Loucy (cell line): ENCODE measurements at regions not wholly inside any gene's neighbourhood (a gene's known extent, or its start where the extent isn't known, plus 50 kb on each side); places are given as distances from the start of the nearest gene placed in this dataset.
A peak's percentile ranks its signal among the peaks of the same experiment; 100 is the strongest.

Experiments used
- EZH2phosphoT487 ChIP-seq: fragments of 200-600 bp; IDR thresholded peaks from 2 replicates; pipeline ENCODE4 v1.6.1; 2018; ENCODE audit warnings: antibody characterized with exemption, mild to moderate bottlenecking, moderate library complexity, borderline replicate concordance
- TF ChIP-seq, protein P1 (sequence below): fragments of 200-600 bp; sonication (generic); conservative IDR thresholded peaks from 2 replicates; pipeline ENCODE4 v1.5.1; 2014; ENCODE audit warnings: mild to moderate bottlenecking, antibody characterized with exemption, low read length

DNA sequence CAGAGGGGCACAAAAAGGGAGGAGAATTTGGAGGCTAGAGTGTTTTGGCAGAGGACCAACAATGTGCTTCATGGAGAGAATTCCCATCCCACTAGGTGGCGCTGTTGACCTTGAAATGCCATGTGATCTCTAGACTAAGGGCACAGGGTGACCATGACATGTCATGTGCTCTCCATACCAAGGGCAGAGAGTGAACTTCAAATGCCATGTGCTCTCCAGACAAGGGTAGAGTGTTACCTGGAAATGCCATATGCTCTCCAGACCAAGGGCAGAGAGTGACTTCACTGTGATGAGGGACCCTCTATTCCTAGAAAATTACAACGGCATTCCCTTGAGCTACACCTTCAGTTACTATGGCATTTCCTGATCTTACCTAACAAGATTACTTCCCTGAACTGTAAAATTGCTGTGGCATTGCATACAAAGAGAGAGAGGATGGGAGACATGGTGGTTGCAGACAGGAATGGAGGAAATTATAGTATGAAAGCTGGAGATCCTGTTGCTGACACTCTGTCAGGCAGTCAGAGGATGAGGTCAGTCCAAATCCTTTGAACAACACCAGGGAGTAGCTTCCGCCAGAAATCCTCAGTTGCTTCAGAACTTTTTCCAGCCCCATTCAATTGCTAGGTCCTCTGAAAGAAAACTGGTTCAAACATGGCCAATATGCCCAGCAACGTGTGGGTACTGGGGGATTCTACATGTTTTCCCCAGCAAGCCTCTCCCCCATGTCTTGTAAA, 60.9 kb upstream of the ACSM6 start:
- TF ChIP-seq, protein P1, sequence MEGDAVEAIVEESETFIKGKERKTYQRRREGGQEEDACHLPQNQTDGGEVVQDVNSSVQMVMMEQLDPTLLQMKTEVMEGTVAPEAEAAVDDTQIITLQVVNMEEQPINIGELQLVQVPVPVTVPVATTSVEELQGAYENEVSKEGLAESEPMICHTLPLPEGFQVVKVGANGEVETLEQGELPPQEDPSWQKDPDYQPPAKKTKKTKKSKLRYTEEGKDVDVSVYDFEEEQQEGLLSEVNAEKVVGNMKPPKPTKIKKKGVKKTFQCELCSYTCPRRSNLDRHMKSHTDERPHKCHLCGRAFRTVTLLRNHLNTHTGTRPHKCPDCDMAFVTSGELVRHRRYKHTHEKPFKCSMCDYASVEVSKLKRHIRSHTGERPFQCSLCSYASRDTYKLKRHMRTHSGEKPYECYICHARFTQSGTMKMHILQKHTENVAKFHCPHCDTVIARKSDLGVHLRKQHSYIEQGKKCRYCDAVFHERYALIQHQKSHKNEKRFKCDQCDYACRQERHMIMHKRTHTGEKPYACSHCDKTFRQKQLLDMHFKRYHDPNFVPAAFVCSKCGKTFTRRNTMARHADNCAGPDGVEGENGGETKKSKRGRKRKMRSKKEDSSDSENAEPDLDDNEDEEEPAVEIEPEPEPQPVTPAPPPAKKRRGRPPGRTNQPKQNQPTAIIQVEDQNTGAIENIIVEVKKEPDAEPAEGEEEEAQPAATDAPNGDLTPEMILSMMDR, result peak; percentile 89
- no peak for TF ChIP-seq EZH2phosphoT487
